GM20000 (cell line): ENCODE measurements at regions not wholly inside any gene's neighbourhood (a gene's known extent, or its start where the extent isn't known, plus 50 kb on each side); places are given as distances from the start of the nearest gene placed in this dataset.

Experiments
- DNase-seq: peaks from one replicate; pipeline ENCODE4 v3.0.0; 2012; ENCODE audit warnings: low spot score
- TF ChIP-seq, protein P1 (sequence below): IDR thresholded peaks from 2 replicates; pipeline ENCODE4 v1.5.1; 2012; ENCODE audit warnings: mild to moderate bottlenecking, control low read depth; ENCODE audit errors: extremely low read depth, missing control alignments

GRCh38 chr4:138507522-138507921 is 265.4 kb upstream of the SLC7A11 start:
- TF ChIP-seq, protein P1, sequence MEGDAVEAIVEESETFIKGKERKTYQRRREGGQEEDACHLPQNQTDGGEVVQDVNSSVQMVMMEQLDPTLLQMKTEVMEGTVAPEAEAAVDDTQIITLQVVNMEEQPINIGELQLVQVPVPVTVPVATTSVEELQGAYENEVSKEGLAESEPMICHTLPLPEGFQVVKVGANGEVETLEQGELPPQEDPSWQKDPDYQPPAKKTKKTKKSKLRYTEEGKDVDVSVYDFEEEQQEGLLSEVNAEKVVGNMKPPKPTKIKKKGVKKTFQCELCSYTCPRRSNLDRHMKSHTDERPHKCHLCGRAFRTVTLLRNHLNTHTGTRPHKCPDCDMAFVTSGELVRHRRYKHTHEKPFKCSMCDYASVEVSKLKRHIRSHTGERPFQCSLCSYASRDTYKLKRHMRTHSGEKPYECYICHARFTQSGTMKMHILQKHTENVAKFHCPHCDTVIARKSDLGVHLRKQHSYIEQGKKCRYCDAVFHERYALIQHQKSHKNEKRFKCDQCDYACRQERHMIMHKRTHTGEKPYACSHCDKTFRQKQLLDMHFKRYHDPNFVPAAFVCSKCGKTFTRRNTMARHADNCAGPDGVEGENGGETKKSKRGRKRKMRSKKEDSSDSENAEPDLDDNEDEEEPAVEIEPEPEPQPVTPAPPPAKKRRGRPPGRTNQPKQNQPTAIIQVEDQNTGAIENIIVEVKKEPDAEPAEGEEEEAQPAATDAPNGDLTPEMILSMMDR = no peak
- no peak for DNase-seq

DNA sequence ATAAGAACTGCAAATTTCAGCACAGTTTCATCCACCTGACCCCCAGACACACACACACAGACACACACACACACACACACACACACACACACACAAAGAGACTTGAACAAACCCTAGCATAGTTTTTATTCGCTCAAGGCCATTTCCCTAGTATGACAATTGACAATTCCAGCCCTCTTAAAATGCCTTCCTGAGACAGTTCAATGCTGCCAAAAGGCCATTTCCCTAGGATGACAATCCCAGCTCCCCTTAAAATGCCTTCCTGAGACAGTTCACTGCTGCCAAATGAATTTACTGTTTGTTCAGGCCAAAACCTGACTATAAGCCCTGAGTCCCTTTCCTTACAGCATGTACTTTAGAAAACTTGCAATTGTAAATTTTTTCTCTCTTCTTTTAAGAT is 259.5 kb upstream of the SLC7A11 start:
- TF ChIP-seq, protein P1 = no peak
- DNase-seq = no peak

DNA sequence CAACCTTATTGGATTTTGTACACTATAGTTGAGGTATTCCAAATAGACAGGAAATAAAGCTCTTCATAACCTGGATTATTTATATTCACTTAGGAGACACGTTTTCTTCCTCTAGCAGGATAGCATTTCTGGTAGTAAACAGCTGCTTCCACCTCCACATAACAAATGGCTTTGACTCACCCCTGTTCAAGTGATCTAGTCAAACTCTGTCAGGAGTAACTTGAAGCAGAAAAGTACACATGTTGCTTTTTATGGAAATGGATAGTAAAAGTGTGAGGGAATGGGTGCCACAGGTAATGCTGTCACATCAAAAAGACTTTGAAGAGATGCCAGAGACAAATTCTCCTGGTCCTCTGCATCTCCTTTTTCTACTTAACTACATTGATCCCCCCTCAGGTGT is 258.7 kb upstream of the SLC7A11 start:
- no peak for DNase-seq
- TF ChIP-seq, protein P1 = no peak

DNA sequence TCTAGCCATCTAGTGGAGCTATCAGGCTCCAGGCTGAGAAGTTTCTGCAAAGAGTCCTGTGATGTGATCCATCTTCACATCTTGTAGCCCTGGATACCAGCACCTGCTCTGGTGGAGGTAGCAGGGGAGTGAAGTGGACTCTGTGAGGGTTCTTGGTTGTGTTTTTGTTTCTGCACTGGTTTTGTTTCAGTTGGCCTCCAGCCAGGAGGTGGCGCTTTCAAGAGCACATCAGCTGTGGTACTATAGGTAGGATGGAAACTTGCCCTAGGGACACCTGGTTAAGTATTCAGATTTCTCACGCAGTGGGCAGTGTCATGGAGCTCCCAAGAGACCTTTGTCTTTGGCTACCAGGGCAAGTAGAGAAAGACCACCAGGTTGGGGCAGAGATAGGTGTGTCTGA is 257.5 kb upstream of the SLC7A11 start:
- no peak for DNase-seq
- TF ChIP-seq, protein P1 = no peak

GRCh38 chr4:138494931-138495330 is 252.8 kb upstream of the SLC7A11 start:
- TF ChIP-seq, protein P1 = no peak
- DNase-seq = no peak

DNA sequence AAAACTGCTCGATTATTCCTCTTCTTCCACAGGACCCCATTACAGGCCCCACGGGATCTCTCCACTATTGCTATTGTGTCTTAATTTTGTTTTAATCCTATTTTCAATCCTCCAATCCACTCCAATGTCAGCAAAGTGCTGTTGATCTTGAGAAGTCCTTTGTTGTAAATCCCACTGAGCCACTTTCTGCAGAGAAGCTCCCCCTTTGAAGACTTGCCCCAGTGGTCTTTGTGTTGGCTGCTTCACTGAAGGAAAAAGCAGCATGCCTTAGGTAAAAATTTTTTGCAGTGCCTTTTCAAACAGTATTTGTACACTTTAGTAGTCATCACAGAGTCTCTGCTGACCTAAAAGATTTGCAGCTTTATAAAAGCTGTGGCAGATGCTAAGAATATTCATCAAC is 252.0 kb upstream of the SLC7A11 start:
- DNase-seq = no peak
- TF ChIP-seq, protein P1 = no peak

GRCh38 chr4:138492176-138492575 is 250.0 kb upstream of the SLC7A11 start:
- TF ChIP-seq, protein P1 = no peak
- no peak for DNase-seq
